Activated T-cell treated with anti-CD3 and anti-CD28 coated beads for 1 hour (primary cell): ENCODE measurements at regions not wholly inside any gene's neighbourhood (a gene's known extent, or its start where the extent isn't known, plus 50 kb on each side); places are given as distances from the start of the nearest gene placed in this dataset.
"Not testable (repeated sequence)": the region's sequence is repeated elsewhere in the genome, so short reads cannot be mapped to it uniquely, and the experiment has no call there.

Experiments used
- DNase-seq: peaks from one replicate; pipeline ENCODE4 v3.0.0-alpha.2; 2020; ENCODE audit warnings: low read depth

GRCh38 chr12:38016602-38017001 lies 300.0 kb upstream of the ALG10B start:
- no peak for DNase-seq

- DNase-seq, result no peak
These were observed 290.7 kb upstream of the ALG10B start for GRCh38 chr12:38025916-38026315.

GRCh38 chr12:38053113-38053512 lies 263.5 kb upstream of the ALG10B start:
- no peak for DNase-seq

GRCh38 chr12:38053655-38054464 lies 262.7 kb upstream of the ALG10B start:
- DNase-seq, result no peak

- DNase-seq, result no peak
These were observed 259.6 kb upstream of the ALG10B start for GRCh38 chr12:38056701-38057689.

GRCh38 chr12:38099686-38100085 lies 216.9 kb upstream of the ALG10B start:
- no peak for DNase-seq

- DNase-seq, result no peak
These were observed 214.8 kb upstream of the ALG10B start for GRCh38 chr12:38101753-38102152.

- DNase-seq, result no peak
These were observed 214.4 kb upstream of the ALG10B start for GRCh38 chr12:38102197-38102596.

- DNase-seq, result no peak
These were observed 206.4 kb upstream of the ALG10B start for GRCh38 chr12:38110026-38110699.

- no peak for DNase-seq
These were observed 202.6 kb upstream of the ALG10B start for GRCh38 chr12:38113991-38114390.

- no peak for DNase-seq
These were observed 199.6 kb upstream of the ALG10B start for GRCh38 chr12:38116968-38117367.

GRCh38 chr12:38118632-38119031 lies 197.9 kb upstream of the ALG10B start:
- no peak for DNase-seq

GRCh38 chr12:38120438-38120837 lies 196.1 kb upstream of the ALG10B start:
- no peak for DNase-seq

GRCh38 chr12:38123028-38123427 lies 193.5 kb upstream of the ALG10B start:
- DNase-seq, result not testable (repeated sequence)

- no peak for DNase-seq
These were observed 192.9 kb upstream of the ALG10B start for GRCh38 chr12:38123566-38124246.

- DNase-seq, result no peak
These were observed 192.1 kb upstream of the ALG10B start for GRCh38 chr12:38124247-38125012.

- no peak for DNase-seq
These were observed 184.4 kb upstream of the ALG10B start for GRCh38 chr12:38132139-38132538.

- no peak for DNase-seq
These were observed 179.3 kb upstream of the ALG10B start for GRCh38 chr12:38137287-38137686.

GRCh38 chr12:38137716-38138115 lies 178.9 kb upstream of the ALG10B start:
- no peak for DNase-seq

GRCh38 chr12:38138225-38139221 lies 178.1 kb upstream of the ALG10B start:
- peak; percentile 59 for DNase-seq
